PFSK-1 (cell line): ENCODE measurements at regions not wholly inside any gene's neighbourhood (a gene's known extent, or its start where the extent isn't known, plus 50 kb on each side); places are given as distances from the start of the nearest gene placed in this dataset.

Source experiments
- FOXP2 ChIP-seq: optimal IDR thresholded peaks from 2 replicates; pipeline ENCODE3; 2011; ENCODE audit warnings: borderline replicate concordance, control low read depth, inconsistent platforms; ENCODE audit not compliant: insufficient read depth; ENCODE audit errors: extremely low read length, extremely low read depth
- POLR2AphosphoS5 ChIP-seq: IDR thresholded peaks from 2 replicates; pipeline ENCODE4 v1.6.1; 2012; ENCODE audit warnings: low read depth, mild to moderate bottlenecking, control low read depth, low read length, moderate library complexity
- SIN3A ChIP-seq: IDR thresholded peaks from 2 replicates; pipeline ENCODE4 v1.6.1; 2012; ENCODE audit warnings: mild to moderate bottlenecking, low read length, moderate library complexity, borderline replicate concordance; ENCODE audit not compliant: insufficient read depth
- TAF1 ChIP-seq: IDR thresholded peaks from 2 replicates; pipeline ENCODE4 v1.6.1; 2012; ENCODE audit warnings: low read length, control low read depth, borderline replicate concordance; ENCODE audit not compliant: insufficient read depth
- TF ChIP-seq, protein P1 (sequence below), 2 experiments: IDR thresholded peaks; 2 replicates each; pipeline versions ENCODE4 v1.6.1 to v1.8.0; 2011 to 2012; ENCODE audit warnings: low read depth in 2 of 2, low read length in 2 of 2, control low read depth in 1 of 2, inconsistent platforms in 1 of 2, mild to moderate bottlenecking in 1 of 2, moderate library complexity in 1 of 2; ENCODE audit not compliant: insufficient read depth in 1 of 2

DNA sequence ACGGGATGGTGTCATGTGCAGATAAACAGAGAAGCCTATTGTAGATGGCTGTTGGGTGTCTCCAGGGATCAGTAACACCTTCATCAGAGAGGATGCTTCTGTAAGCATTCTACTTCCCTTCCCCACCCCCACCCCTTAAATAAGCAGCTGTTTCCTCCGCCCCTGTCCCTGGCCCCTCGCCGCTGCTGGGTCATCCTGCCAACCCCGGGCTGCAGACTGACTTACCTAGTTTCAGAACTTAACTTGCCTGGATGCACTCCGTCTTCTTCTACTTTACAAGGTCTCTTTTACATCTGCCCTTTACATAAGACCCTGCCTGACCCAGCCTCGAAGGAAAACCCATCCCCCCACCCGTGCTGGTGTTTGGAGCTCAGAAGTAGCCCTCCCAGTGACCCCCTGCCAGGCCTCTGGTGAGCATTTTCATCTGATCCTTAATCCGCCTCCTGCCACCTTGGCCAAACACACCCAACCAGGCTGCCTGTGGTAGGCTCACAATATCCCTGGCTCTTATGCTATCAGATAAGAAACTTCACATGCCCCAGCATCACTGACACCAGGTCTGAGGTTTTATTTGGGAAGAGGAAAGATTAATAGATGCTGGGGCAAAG lies 103.0 kb upstream of the HES1 start:
- TF ChIP-seq POLR2AphosphoS5 (no peak), FOXP2 (no peak), TAF1 (no peak), SIN3A (no peak)
- TF ChIP-seq, protein P1, sequence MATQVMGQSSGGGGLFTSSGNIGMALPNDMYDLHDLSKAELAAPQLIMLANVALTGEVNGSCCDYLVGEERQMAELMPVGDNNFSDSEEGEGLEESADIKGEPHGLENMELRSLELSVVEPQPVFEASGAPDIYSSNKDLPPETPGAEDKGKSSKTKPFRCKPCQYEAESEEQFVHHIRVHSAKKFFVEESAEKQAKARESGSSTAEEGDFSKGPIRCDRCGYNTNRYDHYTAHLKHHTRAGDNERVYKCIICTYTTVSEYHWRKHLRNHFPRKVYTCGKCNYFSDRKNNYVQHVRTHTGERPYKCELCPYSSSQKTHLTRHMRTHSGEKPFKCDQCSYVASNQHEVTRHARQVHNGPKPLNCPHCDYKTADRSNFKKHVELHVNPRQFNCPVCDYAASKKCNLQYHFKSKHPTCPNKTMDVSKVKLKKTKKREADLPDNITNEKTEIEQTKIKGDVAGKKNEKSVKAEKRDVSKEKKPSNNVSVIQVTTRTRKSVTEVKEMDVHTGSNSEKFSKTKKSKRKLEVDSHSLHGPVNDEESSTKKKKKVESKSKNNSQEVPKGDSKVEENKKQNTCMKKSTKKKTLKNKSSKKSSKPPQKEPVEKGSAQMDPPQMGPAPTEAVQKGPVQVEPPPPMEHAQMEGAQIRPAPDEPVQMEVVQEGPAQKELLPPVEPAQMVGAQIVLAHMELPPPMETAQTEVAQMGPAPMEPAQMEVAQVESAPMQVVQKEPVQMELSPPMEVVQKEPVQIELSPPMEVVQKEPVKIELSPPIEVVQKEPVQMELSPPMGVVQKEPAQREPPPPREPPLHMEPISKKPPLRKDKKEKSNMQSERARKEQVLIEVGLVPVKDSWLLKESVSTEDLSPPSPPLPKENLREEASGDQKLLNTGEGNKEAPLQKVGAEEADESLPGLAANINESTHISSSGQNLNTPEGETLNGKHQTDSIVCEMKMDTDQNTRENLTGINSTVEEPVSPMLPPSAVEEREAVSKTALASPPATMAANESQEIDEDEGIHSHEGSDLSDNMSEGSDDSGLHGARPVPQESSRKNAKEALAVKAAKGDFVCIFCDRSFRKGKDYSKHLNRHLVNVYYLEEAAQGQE (IDR thresholded peaks at IDR 0.05; ENCODE audit: insufficient read depth in 1 of 2, low read depth in 2 of 2, low read length in 2 of 2), result no peak

DNA sequence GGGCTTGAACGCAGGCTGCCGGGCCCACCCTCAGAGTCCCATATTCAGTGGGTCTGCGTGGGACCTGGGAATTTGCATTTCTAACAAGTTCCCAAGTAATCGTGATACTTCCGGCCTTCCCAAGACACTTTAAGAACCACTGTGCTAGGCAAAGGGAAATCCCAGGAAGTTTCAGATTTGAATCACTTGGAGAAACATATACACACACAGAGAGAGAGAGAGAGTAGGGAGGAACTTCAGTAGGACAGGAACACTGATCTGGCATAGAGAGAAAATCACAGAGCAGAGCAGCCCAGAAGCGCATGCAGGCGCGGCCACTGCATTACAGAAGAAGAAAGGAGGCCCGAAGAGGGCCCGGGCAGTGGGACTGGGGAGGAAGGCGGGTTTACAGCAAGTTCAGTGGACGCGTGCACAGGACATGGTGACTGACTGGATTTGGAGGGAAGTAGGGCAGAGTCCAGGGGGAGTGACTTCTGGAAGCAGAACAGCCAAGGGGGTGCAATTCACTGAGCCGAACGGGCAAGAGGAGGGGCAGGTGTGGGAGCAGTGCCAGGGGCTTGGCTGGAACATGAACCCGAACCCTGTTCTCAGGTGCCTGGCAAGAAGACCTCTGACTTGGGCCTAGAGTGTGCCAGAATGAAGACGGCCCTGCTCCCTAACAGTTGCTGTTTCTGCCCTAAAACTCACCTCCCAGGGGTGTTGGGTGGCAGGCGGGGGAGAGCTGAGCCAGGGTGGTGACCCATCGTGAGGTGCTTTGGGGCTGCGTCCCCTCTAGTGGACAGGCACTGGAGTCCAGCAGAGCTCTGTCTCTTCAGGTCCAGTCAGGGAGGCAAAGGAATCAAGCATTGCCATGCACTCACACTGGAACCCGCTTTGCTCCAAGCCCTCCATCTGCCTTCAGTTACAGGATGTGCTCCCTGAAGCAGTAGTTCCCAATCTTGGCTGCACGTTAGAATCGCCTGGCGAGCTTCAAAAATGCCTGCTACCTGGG lies 101.3 kb upstream of the HES1 start:
- TF ChIP-seq POLR2AphosphoS5 (no peak), TAF1 (no peak), SIN3A (no peak), FOXP2 (no peak)
- TF ChIP-seq, protein P1 (IDR thresholded peaks at IDR 0.05; ENCODE audit: insufficient read depth in 1 of 2, low read depth in 2 of 2, low read length in 2 of 2), result no peak

DNA sequence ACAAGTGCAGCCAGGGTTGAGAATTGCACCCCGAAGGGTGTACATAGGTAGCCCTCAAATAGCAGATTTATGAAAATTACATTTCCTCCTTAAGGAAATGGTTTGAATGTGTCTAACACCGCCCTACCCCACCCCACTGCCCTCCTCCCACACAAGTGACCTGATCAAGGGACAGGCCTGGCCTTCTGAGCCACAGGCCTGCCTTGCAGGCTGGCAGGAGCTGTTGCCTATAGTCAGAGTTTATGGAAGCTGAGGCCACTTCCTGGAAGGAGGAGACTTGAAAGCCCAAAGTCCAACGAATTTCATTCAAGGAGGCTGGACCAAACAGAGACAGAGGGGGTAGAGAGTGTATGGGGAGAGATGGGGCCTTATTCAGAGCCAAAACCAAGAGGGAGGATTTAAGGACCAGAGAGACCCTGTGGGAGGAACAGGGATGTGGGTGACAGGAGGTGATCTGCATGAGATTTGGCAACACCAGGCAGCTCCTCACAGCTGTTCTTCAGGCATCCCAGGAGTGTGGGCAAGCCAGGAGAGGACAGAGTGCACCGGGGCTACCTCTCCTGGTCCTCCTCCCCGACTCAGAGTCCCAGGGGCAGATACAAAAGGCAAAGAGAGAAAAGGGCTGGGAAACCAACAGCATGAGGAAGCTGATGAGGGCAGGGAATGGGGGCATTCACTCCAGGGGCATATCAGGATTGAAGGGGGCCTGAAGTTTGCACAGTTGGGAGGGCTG lies 100.4 kb upstream of the HES1 start:
- TF ChIP-seq TAF1, result no peak
- TF ChIP-seq POLR2AphosphoS5, result no peak
- TF ChIP-seq SIN3A, result no peak
- TF ChIP-seq, protein P1 (IDR thresholded peaks at IDR 0.05; ENCODE audit: insufficient read depth in 1 of 2, low read depth in 2 of 2, low read length in 2 of 2), result no peak
- TF ChIP-seq FOXP2, result no peak

DNA sequence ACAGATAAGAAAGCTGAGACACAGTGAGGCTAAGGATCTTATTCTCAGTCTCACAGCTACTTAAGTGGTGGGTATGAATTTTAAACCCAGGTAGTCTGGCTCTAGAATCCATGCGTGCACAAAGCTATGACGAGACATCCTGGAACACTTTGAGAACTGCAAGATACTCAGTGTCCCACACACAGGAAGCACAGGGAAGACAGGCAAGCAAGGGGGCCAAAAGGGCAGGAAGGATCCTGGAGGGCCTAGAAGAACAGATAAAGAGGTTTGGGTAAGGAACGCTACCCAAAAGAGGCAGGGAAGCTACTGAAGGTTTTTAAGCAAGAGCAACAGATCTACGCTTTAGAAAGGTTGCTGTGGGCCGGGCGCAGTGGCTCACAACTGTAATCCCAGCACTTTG lies 99.1 kb upstream of the HES1 start:
- TF ChIP-seq SIN3A (no peak), POLR2AphosphoS5 (no peak), FOXP2 (no peak), TAF1 (no peak)
- TF ChIP-seq, protein P1 (IDR thresholded peaks at IDR 0.05; ENCODE audit: insufficient read depth in 1 of 2, low read depth in 2 of 2, low read length in 2 of 2), result no peak
